Lower lobe of right lung (tissue), 2 donors: ENCODE measurements at regions not wholly inside any gene's neighbourhood (a gene's known extent, or its start where the extent isn't known, plus 50 kb on each side); places are given as distances from the start of the nearest gene placed in this dataset.

ENCODE experiments used
- ATAC-seq, 2 donors: fragments of 200-7000 bp; cut with Tn5 transposase; one replicate each; pipeline ENCODE4 v1.9.1; 2020 to 2022; ENCODE audit warnings: mild to moderate bottlenecking in 2 of 2, moderate library complexity in 2 of 2
- DNase-seq: peaks from one replicate; pipeline ENCODE4 v3.0.0-alpha.2; 2020
- H3K27ac ChIP-seq: fragments of 200-600 bp; one replicate; pipeline ENCODE4 v1.8.0; 2022
- H3K27me3 ChIP-seq: fragments of 200-600 bp; one replicate; pipeline ENCODE4 v1.8.0; 2022; ENCODE audit warnings: low read depth
- H3K36me3 ChIP-seq: fragments of 200-600 bp; one replicate; pipeline ENCODE4 v1.8.0; 2022; ENCODE audit warnings: mild to moderate bottlenecking
- H3K4me1 ChIP-seq: fragments of 200-600 bp; one replicate; pipeline ENCODE4 v1.8.0; 2022
- H3K4me3 ChIP-seq: fragments of 200-600 bp; one replicate; pipeline ENCODE4 v1.8.0; 2022; ENCODE audit warnings: mild to moderate bottlenecking
- H3K9me3 ChIP-seq: fragments of 200-600 bp; one replicate; pipeline ENCODE4 v1.8.0; 2022
- CTCF ChIP-seq: fragments of 200-600 bp; IDR thresholded peaks from one replicate; pipeline ENCODE4 v1.8.0; 2022; ENCODE audit warnings: antibody characterized with exemption, mild to moderate bottlenecking
- intact Hi-C: fragments of 100-400 bp; cut with DNase I; formaldehyde crosslinking; loops from one replicate; pipeline ENCODE4 v1.11.0; 2022
- donor health status: DM: no; HTN: yes; CAD: no; lungs with severe emphysema.

- Histone ChIP-seq H3K27me3 (no peaks in the 10 kb centered on the region), H3K9me3 (no peaks in the 10 kb centered on the region), H3K4me3 (no peak overlapping the region), H3K36me3 (no peaks in the 10 kb centered on the region), H3K27ac (no peak overlapping the region), H3K4me1 (no peaks in the 10 kb centered on the region)
- DNase-seq (no peak), ATAC-seq (no peak)
- intact Hi-C loops, result no loop called here
- no peak for TF ChIP-seq CTCF
Measured at GRCh38 chr1:59185163-59185860, 111.6 kb upstream of the FGGY start.

- no peaks in the 10 kb centered on the region for H3K4me1 ChIP-seq
- no peak for TF ChIP-seq CTCF
- H3K27me3 ChIP-seq, result no peaks in the 10 kb centered on the region
Measured at GRCh38 chr1:59186656-59187055, 110.2 kb upstream of the FGGY start.

GRCh38 chr1:59188413-59189213 is 108.3 kb upstream of the FGGY start:
- no peak for TF ChIP-seq CTCF
- H3K4me3 ChIP-seq, result no peak overlapping the region
- no peak overlapping the region for H3K27ac ChIP-seq
- H3K27me3 ChIP-seq, result no peaks in the 10 kb centered on the region
- H3K4me1 ChIP-seq, result no peaks in the 10 kb centered on the region
- DNase-seq (no peak), ATAC-seq (peak in 1 of 2 donors; percentile 36)
- no peaks in the 10 kb centered on the region for H3K9me3 ChIP-seq
- no peaks in the 10 kb centered on the region for H3K36me3 ChIP-seq
- intact Hi-C loops, result no loop called here

More at GRCh38 chr1:59186656-59187055, 110.2 kb upstream of the FGGY start:
- H3K4me3 ChIP-seq, result no peak overlapping the region
- no peaks in the 10 kb centered on the region for H3K36me3 ChIP-seq
- no peak overlapping the region for H3K27ac ChIP-seq
- H3K9me3 ChIP-seq, result no peaks in the 10 kb centered on the region
- no peak for DNase-seq
- ATAC-seq, result no peak
- intact Hi-C loops, result no loop called here

GRCh38 chr1:59193443-59194093 is 103.3 kb upstream of the FGGY start:
- intact Hi-C loops, result no loop called here
- no peak for TF ChIP-seq CTCF
- Histone ChIP-seq H3K9me3 (no peaks in the 10 kb centered on the region), H3K4me3 (no peak overlapping the region), H3K4me1 (no peaks in the 10 kb centered on the region), H3K27ac (no peak overlapping the region), H3K27me3 (no peaks in the 10 kb centered on the region), H3K36me3 (no peaks in the 10 kb centered on the region)
- no peak for DNase-seq
- no peak for ATAC-seq

GRCh38 chr1:59194621-59195020 is 102.3 kb upstream of the FGGY start:
- no peak for DNase-seq
- TF ChIP-seq CTCF, result no peak
- Histone ChIP-seq H3K4me1 (no peaks in the 10 kb centered on the region), H3K27me3 (no peaks in the 10 kb centered on the region), H3K36me3 (no peaks in the 10 kb centered on the region), H3K9me3 (no peaks in the 10 kb centered on the region), H3K27ac (no peak overlapping the region), H3K4me3 (no peak overlapping the region)
- no peak for ATAC-seq
- intact Hi-C loops, result no loop called here
